HuH-7 (cell line): ENCODE measurements at regions not wholly inside any gene's neighbourhood (a gene's known extent, or its start where the extent isn't known, plus 50 kb on each side); places are given as distances from the start of the nearest gene placed in this dataset.
"Not testable (repeated sequence)": the region's sequence is repeated elsewhere in the genome, so short reads cannot be mapped to it uniquely, and the experiment has no call there.

ENCODE experiments used
- DNase-seq: peaks from one replicate; pipeline ENCODE4 v3.0.0; 2011; ENCODE audit warnings: low spot score

GRCh38 chr1:194014014-194014413 lies 827.6 kb upstream of the B3GALT2 start:
- DNase-seq: no peak

- no peak for DNase-seq
Measured at GRCh38 chr1:194013561-194013960, 827.1 kb upstream of the B3GALT2 start.

- no peak for DNase-seq
Measured at GRCh38 chr1:194004146-194004545, 817.7 kb upstream of the B3GALT2 start.

GRCh38 chr1:194001726-194002350 lies 815.4 kb upstream of the B3GALT2 start:
- DNase-seq: not testable (repeated sequence)

- DNase-seq: no peak
Measured at GRCh38 chr1:193988885-193989284, 802.5 kb upstream of the B3GALT2 start.

GRCh38 chr1:193979219-193979618 lies 792.8 kb upstream of the B3GALT2 start:
- no peak for DNase-seq

- DNase-seq: no peak
Measured at GRCh38 chr1:193974286-193974798, 787.9 kb upstream of the B3GALT2 start.

GRCh38 chr1:193973428-193973827 lies 787.0 kb upstream of the B3GALT2 start:
- no peak for DNase-seq

GRCh38 chr1:193971595-193971994 lies 785.2 kb upstream of the B3GALT2 start:
- no peak for DNase-seq

GRCh38 chr1:193960499-193960898 lies 774.1 kb upstream of the B3GALT2 start:
- DNase-seq: no peak

- no peak for DNase-seq
Measured at GRCh38 chr1:193960040-193960439, 773.6 kb upstream of the B3GALT2 start.

GRCh38 chr1:193957556-193958095 lies 771.2 kb upstream of the B3GALT2 start:
- DNase-seq: no peak

- DNase-seq: no peak
Measured at GRCh38 chr1:193952778-193953374, 766.5 kb upstream of the B3GALT2 start.

- DNase-seq: peak; percentile 28
Measured at GRCh38 chr1:193951984-193952383, 765.6 kb upstream of the B3GALT2 start.

GRCh38 chr1:193944454-193944853 lies 758.0 kb upstream of the B3GALT2 start:
- no peak for DNase-seq

- no peak for DNase-seq
Measured at GRCh38 chr1:193940176-193940575, 753.8 kb upstream of the B3GALT2 start.

GRCh38 chr1:193939585-193939984 lies 753.2 kb upstream of the B3GALT2 start:
- DNase-seq: no peak

- no peak for DNase-seq
Measured at GRCh38 chr1:193937308-193937707, 750.9 kb upstream of the B3GALT2 start.

- no peak for DNase-seq
Measured at GRCh38 chr1:193932979-193933378, 746.6 kb upstream of the B3GALT2 start.

- no peak for DNase-seq
Measured at GRCh38 chr1:193931356-193931755, 744.9 kb upstream of the B3GALT2 start.

- DNase-seq: no peak
Measured at GRCh38 chr1:193929374-193930033, 743.1 kb upstream of the B3GALT2 start.

- DNase-seq: no peak
Measured at GRCh38 chr1:193927550-193927949, 741.1 kb upstream of the B3GALT2 start.

GRCh38 chr1:193926956-193927355 lies 740.5 kb upstream of the B3GALT2 start:
- no peak for DNase-seq
